Hematopoietic multipotent progenitor cell treated with erythropoietin and hydrocortisone succinate and interleukin-3 and kit ligand, for 17 days (in vitro differentiated cells): ENCODE measurements at regions not wholly inside any gene's neighbourhood (a gene's known extent, or its start where the extent isn't known, plus 50 kb on each side); places are given as distances from the start of the nearest gene placed in this dataset.

Experiments
- DNase-seq: peaks from one replicate; pipeline ENCODE4 v3.0.0-alpha.2; 2015; ENCODE audit warnings: low spot score

DNA sequence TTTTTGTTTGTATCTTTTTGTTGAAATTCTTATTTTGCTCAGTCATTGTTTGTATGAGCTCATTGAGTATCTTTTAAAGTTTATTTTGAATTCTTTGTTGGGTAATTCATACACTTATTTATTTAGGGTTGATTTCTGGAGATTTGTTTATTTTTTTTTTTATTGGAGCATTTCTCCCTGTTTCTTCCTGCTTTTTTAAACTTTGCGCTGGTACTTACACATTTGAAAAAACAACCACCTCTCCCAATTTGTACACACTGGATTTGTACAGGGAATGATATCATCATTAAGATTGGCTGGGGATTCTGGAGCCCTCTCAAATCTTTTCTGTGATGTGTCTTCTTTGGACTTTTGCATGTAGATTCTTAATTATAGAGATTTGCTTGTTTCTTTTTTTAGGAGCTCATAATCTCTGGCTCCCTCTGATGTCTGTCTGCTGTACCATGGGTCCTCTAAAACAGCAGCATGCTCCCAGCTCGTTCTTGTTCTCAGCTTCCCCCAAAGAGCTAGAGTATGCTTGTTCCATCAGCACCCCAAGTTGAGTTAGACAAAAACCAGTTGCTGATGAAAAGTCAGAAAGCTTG lies 310.7 kb downstream of the DUSP10 start:
- DNase-seq: no peak

DNA sequence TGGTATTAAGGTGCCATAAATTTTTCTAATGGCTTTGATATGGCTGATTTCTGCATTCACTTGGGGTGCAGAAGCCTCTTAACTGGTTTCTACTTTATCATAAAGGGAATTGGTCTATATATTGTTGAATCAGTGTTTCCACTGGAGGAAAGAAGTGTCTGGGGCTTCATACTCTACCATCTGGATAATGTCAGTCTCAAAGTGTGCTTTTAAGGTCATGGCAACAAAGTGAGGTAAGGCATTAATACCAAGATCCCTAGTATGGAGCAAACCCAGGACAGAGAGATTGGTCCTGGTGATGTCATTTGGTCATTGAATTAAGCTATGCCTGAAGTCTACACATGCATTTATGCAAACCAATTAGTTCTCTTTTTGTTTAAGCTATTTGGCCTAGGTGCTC lies 309.9 kb downstream of the DUSP10 start:
- no peak for DNase-seq

DNA sequence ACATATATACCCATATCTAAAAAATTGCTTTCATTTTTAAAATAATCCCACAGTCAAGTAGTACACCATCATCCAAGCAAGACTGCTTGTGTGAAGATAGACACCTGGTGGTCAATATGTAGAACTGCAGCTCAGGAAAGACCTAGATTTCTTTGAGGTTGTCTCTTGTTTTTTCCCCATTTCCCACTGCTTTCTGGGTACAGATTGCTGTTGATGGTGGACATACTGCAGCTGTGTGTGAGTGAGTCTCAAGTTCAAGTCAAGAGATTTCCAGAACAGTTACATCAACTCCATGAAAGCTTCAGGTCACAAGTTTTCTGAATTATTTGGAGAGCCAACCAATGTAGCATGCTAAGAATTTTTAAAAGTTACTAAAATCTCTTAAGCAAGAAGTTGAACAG lies 306.4 kb downstream of the DUSP10 start:
- peak; percentile 30 for DNase-seq

DNA sequence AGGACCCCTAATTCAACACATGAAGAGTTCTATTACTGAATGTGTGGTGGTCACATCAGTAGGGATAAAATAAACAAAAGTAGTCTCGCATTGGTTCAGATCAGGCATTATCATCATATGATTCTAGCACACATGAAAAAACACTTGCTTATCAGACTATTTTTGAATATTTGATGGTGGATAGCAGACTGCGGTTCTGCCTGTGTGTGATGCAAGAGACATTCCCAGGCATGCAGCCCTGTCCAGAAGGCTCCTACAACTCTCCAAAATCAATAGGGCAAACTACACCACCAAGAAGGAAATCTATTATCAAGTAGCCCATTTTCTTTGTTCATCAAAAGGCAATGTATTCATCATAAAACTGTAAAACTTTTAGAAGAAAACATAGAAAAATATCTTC lies 304.7 kb downstream of the DUSP10 start:
- no peak for DNase-seq

DNA sequence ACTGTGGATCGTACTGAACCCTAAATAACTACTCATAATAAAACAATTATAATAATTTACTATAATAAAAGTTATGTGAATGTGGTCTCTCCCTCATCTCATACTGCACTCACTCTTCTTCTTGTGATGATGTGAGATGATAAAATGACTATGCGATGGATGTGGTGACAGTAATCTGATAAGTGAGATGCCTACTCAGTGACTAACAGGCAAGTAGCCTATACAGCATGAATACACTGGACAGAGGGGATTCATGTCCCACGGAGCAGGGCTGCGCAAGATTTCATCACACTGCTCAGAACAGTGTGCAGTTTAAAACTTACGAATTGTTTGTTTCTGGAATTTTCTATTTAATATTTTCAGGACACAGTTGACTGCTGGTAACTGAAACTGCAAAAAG lies 304.0 kb downstream of the DUSP10 start:
- no peak for DNase-seq

DNA sequence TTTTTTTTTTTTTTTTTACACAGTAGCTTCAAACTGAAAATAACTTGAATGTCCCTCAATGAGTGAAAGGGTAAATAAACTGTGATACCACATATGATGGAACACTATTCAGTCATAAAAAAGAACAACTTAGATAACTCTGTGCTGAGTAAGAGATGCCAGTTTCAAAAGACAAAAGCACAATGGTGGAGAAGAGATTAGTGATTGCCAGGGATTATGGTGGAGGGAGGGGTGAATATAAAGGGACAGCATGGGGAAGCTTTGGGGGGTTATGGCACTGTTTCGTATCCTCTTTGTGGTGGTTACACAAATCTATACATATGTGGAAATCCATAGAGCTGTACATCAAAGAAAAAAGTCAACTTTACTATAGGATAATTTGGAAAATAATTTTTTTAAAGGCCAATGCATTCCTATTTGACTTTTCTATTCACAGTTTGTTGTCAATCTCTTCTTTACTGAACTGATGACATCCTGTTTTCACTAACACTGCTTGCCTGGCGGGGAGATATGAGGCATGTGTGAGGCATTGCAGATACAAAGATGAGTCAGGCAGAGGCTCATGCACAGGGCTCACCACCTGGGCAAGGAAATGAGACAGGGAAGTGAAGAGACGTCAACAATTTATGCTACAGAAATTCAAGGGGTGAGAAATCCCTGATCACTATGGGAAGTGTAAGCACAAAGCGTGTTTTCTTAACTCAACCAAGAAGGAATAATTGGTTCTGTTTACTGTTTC lies 302.7 kb downstream of the DUSP10 start:
- DNase-seq: no peak

DNA sequence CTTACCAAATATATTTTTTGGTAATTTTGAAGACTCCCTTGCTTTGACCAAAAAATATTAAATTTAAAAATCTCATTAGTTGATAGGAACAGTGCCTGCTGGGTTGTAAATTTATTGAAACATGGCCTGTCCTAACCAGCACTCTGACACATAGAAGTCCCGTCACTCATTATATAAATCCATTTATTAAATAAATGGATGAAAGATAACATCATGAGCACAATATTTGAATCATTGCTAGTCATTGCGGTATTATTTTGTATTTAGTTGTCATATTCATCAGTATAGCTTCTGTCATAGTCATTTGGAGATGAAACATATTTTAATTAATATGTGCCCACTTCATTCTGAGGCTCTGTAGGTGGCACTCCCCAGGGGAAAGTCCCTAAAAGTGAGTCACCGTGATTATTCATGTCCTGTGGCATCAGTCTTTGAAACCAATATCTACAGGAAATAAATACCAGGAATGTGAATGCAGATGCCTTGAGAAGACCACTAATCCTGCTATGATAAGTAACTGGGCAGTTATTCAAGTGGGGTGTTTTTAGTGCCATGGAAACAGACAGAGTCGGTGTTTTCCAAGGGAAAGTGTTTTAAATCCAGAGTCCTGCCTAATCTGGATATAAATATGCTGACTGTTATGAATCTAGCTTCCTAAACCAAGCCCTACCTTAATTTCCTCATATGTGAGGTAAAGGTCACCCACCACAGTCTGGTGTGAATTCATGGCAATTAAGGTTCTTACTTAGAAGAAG lies 302.0 kb downstream of the DUSP10 start:
- DNase-seq: no peak

DNA sequence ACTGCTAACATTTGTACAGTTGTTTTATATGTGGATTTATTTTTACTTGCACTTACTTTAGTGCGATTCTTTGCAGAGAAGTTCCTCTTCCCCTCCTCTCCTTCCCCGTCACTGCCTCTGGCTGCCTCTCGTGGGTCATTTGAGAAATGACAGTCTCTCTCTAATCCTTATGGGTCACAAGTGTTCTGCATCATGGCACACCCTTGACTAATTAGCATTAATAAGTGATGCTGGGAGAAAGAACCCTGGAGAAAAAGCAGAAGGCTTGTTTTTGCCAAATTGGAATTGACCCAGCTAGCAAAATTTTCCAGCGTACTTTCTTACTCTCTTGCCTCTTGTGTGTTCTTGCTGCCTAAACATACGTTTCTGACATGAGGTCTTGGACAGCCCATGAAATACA lies 301.2 kb downstream of the DUSP10 start:
- no peak for DNase-seq

DNA sequence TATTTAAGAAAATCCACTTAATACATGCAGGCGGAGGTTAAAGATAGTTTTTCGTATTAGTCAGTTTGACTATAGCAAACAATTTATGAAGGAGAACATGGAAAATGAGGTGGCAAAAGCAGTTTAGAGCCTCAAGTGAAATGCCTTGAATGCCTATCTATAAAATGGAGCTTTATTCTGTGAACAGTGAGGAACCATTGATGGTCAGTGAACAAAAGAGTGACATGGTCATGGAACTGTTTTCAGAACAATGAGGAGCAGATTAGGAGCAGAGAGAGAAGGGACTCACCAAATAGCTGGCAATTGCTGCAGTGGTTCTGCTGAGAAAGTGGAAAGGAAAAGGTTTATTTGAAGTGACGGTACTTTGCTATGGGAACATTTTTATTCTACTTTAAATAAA lies 299.8 kb downstream of the DUSP10 start:
- DNase-seq: no peak

DNA sequence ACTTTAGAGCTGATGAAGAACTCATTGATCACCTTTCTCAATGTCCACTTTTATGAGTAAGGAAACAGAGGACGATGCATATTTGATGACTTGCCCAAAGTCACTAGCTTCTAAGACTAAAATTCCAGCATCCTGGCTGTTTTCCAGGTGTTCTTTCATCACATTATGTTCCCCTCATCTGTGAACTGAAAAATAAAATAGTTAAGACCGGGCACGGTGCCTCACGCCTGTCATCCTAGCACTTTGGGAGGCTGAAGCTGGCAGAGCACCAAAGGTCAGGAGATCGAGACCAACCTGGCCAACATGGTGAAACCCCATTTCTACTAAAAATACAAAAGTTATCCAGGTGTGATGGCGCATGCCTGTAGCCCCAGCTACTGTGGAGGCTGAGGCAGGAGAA lies 297.5 kb downstream of the DUSP10 start:
- no peak for DNase-seq

DNA sequence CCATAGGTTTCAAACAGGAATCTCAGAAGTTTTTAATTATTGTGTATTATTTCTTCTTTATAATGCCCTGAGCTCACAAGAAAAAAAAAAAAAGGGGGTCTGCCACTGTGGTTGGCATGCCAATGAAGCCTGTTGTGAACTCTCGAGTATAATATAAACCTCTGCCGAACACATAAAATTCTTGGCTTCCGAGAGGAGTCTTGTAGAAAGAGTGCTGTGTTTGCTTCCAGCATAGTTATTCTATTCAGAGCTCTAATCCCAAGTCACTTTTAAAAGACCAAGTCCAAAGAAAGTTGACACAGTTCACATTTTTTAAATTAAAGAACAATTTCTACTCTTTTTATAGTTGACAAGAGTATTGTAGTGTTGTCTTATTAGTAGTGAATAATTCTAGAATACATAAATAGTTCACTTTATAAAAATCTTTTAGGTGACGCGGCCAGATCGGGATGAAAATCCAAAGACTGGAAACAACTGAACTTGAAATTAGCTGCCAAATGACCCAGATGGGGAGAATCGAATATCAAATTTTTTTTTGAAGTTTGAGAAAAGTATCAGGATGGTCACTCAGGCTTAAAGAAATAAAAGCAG lies 293.2 kb downstream of the DUSP10 start:
- DNase-seq: no peak

DNA sequence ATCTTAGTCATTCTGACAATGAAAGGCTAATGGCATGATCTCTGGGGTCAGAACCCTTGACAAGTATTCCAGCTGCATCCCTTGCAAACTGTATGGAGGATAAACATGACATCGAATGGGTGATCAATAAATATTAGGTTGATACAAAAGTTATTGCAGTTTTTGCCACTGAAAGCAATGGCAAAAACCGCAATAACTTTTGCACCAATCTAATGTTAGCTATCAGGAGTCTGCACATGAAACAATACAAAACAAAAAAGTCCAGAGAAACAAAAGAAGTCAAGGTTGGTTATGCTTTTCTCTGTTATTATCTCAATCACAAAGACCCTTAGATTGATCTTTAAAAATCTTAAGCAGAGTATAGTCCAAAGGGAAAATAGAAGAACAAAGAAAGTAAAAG lies 292.7 kb downstream of the DUSP10 start:
- DNase-seq: no peak

DNA sequence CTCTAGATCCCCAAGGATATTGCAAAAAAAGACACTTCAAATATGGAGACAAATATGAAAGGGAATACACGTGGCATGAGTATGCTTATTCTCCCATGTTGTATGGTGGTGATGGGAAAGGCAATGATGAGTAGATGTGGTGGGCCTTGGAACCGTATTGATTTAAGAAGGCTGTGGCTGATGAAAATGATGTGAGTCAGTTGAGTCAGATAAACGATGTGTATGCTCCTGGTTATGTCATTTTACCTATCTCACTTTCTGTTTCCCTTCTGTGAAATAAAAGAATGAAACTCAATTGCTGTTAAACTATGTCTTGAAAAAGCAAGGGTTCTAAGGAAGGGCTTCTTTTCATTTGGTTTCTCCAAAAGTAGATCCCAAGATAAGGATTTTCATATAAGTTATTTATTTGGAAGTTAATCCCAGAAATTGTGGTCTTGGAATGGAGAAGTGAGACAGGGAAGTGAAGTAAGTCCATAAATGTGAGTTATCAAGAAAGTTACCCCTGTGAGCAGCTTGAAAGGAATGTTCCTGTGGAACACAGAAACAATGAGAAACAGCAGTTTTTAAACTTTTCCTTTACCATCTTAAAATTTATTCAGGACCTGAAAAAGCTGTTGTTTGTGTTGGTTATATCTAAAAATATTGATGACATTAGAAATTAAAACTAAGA lies 292.0 kb downstream of the DUSP10 start:
- DNase-seq: no peak

DNA sequence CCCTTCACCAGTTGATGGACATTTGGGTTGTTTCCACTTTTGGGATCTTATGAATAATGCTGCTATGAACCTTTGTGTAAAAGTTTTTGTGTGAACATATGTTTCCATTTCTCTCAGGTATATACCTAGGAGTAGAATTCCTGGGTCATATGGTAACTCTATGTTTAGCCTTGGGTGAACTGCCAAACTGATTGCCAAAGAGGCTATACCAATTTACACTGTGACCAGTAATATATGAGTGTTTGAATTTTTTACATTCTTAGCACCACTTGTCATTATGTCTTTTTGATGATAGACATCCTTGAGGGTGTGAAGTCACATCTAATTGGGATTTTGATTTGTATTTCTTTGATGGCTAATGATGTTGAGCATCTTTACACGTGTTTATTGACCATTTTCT lies 290.1 kb downstream of the DUSP10 start:
- no peak for DNase-seq

DNA sequence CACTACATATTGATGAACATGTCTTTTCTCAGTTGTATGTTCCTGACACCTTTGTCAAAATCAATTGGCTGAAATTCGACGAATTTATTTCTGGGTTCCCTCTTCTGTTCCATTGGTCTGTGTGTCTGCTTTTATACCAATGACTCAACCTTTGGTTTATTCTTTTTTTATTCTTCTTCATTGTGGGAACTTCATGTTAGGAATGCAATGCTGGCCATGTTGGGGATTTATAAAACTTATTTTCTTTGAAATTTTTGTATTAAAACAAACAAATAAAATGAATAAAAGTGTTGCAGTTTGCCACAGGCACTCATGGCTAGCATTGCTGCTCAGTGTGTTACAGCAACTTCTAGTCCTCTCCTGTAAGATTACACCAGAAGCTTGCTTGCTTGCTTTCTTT lies 287.8 kb downstream of the DUSP10 start:
- no peak for DNase-seq

DNA sequence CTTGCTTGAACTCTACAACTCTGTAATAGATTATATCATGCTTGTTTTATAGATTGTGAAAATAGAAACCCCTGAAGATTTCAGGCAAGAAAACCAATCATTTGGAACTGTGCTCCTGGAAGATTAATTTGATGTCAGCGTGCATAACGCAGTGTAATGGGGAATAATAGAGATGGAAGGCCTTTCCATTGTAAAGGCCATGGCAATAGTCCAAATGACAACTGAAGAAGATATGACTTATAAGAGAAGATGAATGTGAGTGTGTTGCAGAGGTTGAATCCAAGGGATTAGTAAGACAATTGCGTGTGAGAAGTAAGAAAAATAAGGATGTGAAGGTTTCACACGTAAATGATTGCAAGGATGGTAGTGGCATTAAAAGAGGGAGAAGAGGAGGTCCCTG lies 285.0 kb downstream of the DUSP10 start:
- DNase-seq: no peak

DNA sequence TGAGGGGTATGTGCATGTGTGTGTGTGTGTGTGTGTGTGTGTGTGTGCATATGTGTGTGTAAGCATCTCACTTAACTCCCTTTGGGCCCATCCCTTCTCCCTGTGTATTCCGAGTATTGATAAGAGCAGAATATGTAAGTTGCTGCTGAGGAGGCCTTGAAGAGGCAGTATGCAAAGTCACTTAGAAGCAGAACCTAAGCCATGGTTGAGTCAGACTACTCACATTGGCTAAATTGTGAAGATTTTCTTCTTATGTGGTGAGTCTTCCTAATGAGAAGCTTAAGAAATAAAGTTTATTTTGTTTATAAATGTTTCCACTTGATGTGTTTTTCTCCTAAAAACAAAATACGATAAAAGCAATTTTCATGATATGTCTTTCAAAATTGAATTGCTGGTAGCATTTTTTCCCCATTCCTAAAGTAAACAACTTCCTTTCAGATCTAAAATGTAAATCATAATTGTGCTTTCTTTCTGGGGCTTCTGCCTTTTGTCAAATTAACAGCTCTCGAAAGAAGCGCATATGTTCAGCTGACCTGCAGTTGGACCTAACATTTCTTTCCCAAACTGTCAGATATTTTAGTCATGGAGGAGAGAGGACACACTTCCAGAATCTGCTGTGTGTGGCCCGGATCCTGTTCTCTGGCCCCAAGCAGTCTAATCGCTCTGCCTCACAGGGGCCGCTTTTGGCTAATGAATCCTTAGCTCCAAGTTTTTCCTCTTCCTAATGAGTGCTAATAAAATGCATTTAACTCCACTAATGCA lies 284.0 kb downstream of the DUSP10 start:
- DNase-seq: no peak

DNA sequence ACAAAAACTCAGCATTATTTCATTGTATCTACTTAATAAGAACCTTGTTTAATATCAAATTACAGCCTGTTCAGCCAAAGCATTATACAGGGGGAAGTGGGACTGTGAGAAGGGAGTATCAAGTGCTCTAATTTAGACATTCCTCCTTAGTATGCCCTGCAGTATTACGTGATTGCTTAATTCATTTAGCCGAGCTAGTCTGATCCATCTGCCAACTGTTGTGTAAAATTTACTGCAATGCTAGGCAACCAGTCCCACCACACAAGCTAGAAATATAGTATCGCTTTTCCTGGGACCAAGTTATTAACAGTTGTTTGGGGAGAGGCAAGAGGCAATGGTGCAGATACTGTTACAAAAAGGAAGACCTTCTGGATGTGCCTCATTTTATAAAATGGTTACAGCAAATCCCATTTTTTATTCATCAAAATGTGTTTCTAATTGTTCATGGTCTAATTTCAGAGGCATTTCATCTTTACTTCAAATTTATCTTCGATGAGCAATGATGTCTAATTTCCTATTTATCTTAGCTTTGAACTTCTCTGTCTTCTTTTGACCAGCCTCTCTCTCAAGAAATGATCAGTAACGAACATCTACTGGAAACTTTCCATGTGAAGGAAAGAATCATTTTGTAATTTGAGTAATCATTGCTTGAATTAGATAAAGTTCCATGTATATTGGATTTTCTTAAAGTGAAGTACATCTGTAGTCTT lies 283.3 kb downstream of the DUSP10 start:
- DNase-seq: no peak

DNA sequence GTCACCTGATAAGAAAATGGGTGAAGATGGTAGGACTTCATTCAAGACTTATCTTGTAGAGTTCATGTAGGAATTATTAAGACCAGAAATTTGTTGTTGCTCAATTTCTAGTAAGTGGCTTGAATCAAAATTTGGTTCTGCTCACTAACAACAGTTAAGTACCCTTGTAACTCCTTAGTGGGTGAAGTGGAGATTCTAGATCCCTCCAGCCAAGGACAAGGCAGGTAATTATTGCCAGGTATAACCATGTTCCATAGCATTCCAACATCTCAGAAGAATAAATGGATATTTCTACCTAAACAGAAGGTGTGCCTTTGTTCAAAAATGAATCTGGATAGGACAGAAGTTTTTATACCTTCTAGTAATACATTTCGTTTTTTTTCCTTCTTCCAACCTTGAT lies 282.3 kb downstream of the DUSP10 start:
- no peak for DNase-seq

DNA sequence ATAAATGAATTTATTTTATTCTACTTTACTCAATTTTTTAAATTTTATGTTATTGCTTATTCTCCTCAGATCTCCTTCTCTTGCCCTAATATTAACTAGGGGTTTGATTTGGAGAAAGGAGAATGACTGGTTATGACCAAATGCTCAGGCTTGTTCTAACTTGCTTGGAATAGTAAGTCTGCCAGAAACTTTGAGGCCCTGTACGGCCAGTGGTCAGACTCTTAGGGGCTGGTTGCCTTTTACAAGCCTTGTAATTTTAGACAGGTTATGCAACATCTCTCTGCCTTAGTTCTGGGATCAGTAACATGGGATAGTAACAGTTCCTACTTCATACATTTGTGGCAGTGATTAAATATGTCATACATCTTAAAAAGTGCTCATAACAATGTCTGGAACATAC lies 279.5 kb downstream of the DUSP10 start:
- no peak for DNase-seq

DNA sequence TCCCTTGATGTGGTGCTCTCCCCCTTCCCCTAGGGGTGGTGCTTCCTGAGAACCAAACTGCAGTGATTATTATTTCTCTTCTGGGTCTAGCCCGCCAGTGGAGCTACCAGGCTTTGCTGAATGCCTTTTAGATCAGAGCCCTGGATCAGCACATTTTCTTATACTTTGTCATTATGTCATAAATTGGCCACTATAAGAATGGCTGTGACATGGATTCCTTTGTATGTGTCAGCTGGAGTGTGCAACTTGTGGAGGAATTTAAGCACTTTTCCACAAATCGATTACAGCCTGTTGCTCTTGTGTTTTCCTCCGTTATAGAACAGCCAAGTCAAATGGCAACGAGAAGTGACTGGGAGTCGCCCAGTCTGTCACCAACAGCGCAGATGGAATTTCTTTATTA lies 273.3 kb downstream of the DUSP10 start:
- DNase-seq: no peak
